ENCODE measurements at regions not wholly inside any gene's neighbourhood (a gene's known extent, or its start where the extent isn't known, plus 50 kb on each side); places are given as distances from the start of the nearest gene placed in this dataset.
"Not testable (repeated sequence)": the region's sequence is repeated elsewhere in the genome, so short reads cannot be mapped to it uniquely, and the experiment has no call there.

DNA sequence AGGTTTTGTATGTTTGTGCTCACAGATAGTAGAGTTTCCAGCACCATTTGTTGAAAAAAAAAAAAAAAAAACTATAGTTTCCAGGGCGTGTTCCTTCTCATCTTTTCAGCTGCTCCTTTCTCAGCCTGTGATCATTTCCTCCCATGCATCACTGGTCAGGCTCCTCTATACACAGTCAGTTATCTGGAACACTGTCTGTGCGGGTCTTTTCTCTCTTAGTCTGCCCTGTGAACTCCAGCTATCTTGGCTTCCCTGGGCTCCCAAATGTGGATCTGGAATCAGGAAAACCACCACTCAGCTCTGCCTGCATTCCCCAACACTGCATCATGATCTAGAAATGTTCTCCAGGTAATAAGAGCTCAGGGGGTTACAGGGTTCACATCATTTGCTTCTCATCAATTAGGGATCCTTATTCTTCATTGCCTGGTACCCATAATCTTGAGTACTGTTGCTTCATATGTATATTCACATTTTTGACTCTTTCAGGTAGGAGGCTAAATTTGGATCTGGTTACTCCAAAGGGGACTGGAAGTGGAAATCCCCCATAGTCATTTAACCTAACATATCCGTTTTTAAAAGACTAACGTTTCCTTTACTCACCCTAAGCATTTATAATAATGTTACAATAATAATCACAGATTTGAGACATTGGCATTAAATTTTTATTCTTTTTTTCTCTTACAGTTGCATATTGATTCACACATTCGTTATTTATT, 221.8 kb upstream of the KLF3 start:
- DNase-seq = no peak

DNA sequence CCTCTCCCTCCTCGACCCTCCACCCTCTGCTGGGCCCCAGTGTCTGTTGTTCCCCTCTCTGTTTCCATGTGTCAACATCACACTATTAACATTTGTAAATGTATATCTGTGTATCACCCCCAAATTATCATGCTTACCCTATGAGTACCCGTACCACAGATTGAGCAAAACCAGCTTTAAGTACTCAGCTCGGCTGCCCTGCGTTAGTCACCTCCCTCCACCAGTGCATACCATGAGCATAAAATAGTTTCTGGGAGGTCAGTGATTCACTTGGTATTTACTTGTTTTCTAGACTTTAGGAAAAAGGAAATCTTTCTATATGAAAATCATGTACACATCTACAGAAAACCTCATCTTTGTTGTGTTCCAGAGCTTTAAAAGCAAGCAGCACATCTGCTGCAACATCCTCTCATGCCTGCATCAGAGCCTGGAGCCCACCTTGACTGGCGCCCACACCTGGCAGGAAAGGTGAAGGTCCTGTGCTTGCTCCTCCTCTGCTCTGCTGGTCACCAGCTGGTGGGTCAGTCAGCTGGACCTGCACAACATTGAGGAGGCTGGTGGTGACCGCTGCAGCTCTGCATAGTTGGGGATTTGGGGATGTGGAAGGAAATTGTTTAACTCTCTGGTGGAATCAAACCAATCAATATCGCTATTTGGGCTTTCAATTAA, 214.4 kb upstream of the KLF3 start:
- DNase-seq = no peak

DNA sequence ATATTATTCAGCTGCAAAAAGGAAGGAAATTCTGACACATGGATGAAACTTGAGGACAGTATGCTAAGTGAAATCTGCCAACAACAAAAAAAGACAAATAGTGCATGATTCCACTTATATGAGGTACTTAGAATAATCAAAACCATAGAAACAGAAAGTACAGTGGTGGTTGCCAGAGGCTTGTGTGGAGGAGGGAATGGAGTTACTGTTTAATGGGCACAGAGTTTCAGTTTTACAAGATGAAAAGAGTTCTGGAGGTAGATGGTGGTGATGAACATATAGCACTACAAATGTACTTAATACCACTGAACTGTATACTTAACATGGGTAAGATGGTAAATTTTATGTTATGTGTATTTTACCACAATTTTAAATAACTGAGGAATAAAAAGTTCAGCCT, 212.0 kb upstream of the KLF3 start:
- no peak for DNase-seq

DNA sequence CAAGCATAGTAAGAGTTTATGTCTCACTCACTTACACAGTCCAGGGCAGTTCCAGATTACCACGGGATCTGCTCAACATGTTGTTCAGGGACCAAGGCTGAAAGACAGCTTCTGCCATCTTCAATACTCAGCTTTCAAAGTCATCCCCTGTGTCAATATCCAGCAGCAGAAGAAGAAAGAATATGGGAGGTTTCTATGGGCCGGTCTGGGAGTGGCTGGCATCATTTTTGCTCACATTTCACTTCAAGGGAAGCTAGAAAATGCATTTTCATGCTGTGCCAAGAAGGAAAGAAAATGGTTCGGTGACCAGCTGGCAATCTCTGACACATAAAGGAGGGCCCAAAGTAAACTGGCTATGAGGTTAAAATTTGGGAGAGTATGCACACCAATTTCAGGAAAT, 211.5 kb upstream of the KLF3 start:
- no peak for DNase-seq

DNA sequence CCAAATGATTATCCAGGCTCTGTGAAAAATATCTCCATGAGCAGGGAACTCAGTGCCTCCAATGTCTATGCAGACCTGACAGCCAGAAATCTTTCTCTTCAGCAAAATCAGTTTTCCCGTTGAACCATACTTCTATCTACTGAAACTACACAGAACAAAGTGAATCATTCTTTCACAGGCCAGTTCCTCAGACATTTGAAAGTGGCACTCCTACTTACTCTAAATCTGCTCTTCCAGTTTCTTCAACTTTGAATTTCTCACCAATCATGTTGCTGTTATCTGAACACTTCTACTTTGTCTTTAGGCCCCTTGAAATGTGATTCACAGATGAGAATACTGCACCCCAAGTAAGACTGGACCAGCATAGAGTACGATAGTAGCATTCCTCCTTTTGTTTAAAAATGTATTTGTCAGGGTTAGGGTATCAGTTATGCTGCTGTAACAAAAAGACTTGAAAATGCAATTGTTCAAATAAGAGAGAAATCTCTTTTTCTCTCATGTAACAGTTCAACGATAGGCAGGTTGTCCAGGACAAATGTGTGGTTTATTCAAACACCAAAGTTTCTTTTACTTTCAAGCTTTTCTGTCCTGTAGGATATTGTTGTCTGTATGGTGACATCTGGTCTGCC, 210.6 kb upstream of the KLF3 start:
- DNase-seq = no peak

DNA sequence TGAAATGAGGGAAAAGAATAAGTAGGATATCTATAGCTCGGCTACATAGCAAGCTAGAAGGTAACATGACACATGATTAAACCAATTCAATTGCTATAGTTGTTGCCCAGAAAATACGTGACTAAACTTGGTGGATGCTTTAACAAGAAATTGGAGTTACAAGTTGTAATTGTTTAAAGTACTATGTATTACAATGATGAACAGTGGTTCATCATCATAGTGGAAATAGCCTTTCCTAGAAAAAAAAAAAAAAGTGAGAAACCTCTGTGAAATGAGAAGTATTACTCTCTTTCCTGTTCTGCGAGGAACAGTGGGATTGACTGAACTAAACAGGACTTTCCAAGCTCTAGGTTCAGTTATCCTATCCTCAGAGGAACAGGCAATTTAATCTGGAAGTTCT, 209.7 kb upstream of the KLF3 start:
- DNase-seq = no peak

DNA sequence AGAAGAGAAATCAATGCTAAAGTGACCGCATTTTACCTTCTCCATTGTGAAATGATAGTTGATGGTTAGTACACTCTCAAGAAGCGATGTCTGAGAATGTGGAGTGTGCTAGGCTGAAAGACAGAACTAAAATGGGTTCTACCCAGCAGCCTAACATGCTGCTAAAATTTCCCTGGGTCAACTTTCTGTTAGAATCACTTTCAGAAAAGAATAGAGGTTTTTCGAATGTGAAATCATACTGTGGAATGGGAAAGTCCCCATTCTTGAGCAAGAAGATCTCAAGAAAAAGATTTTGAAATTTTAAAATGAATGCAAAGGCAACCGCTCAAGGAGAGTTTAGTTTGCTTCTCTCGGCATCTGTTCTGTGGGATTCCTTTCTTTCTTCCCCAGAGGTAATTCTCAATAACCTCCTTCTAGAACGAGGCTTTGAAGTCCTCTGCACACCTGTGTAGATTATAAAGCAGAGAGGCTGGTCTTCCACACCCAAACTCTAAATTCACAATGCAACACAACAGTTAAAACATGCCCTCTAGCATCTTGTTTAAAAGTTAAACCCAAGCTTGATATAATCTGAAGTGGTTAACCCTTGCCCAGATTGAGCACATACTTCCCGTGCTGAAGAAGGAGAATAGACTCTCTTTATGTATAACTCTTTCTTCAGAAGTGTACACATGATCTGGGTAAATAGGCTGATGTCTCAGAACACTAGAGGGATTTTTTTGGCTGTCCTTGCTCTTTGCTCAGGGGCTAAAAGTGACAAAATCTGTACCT, 208.7 kb upstream of the KLF3 start:
- DNase-seq = no peak

DNA sequence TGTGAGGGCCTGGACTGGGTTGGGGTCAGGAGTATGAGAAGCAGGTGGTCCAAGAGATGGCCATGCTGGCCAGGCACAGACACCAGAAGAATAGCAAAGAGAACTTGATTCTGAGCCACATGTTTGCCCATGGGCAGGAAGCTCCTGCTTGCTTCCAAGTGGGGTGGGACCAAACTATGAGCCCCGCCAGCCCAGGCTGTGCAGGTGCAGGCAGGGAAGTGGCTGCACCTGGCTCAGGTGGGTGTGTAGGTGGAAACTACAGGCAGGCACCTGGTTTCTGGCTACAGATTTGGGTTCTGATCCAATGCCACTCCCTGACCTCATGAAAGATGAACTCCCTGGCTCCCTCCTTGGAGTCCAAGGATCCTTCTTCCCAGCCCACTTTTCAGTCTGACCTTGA, 207.9 kb upstream of the KLF3 start:
- no peak for DNase-seq

DNA sequence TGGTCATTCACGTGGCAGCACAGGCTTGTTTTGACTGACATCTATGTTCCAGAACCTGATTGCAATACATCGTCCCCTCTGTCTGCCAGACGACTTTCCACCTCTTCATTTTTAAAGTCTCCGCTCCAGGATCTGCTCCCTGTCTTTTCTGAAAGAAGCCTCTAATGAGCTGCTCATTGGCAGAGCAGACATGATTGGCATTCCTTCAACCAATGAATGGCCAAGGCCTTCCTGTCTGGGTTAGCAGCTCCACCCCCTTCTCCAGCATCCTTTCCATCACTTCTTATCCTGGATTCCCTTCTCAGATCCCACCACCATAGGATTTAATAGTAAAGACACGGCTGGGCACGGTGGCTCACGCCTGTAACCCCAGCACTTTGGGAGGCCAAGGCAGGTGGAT, 202.7 kb upstream of the KLF3 start:
- DNase-seq = no peak

DNA sequence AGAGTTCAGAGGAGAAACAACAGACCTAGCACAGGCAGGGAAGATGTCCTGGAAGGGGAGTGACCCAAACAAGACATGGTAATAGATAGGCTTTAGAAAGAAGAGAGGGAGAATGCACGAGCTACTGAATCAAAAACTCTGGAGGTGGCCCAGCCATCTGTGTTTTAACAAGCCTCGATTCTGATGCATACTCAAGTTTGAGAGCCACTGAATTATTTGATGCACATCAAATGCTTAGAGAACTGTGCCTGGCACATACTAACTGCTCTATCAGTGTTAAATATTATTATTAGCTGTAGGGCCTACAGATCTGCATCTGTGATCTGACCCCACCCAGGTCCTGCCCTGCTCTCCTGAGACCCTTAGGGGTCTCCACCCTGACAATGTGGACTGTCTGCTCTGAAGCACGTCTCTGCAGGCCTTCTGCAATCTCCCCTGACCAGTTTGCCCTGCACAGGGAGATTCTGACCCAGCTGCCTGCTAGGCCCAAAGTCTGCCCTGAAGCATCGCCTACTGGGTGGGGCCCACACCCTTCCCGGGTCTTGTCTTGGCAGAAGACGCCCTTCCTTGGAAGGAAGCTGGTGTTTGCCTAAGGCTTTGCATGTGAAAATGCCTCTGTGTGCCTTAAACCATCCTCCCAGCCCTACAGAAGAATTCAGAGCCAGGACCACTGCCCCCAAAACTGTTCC, 201.5 kb upstream of the KLF3 start:
- DNase-seq = no peak

DNA sequence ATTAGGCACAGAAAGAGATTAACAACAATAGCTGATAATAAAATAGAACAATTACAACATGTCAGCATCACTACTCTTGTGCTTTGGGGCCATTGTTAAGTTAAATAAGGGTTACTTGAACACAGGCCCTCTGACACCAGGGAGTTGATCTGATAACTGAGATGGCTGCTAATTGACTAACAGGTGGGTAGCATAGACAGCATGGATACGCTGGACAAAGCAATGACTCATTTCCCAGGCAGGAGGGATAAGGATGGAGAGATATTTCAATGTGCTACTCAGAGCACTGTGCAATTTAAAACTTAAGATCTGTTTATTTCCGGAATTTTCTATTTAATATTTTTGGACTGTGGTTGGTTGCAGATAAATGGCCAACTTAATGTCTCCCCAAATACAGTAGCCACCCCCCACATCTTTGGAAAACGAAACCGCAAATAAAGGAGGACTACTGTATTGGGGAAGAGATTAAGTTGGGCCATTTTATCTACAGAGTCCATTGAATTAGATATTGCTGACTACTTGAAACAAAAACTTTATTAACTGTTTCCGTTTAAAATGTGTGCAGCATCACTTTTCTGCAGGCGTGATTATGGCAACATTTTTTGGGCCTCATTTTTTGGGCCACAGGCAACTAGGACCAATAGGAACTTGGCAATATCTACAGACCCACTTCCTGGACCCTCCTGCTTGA, 200.6 kb upstream of the KLF3 start:
- no peak for DNase-seq

DNA sequence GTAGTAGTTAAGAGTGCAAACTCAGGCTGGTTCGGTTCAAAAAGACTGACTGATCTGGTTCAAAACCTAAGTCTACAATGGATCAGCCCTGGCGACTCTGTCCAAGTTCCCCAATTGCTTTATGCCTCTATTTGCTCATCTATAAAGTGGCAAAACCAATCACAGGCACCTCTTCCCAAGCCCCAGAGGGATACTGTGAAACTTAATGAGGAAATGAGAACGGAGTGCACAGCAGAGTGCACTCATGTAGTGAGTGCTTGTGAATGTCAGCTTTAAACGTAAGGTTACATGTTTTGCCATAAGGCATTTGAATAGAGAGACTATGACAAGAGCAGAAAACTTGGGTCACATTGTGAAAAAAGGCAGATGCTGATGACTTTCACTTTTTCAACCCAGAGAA, 199.7 kb upstream of the KLF3 start:
- DNase-seq = no peak

DNA sequence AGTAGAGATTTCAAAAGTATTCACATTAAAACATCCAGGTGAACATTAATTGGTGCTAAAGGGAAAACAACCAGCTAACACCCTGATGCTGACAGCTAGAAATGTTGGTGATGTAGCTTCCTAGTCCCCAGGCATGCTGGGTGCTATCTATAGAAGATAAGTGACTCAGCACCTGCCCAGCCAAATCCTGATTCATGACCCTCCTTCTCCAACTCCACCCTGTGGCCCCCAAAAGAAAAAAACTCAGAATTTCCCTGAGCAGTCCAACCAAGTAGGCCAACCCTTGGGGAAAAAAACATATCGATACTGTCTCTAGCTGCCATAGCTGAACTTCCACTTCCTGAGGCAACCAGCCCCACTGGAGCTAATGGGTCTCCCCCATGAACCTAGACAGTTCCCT, 197.6 kb upstream of the KLF3 start:
- no peak for DNase-seq

DNA sequence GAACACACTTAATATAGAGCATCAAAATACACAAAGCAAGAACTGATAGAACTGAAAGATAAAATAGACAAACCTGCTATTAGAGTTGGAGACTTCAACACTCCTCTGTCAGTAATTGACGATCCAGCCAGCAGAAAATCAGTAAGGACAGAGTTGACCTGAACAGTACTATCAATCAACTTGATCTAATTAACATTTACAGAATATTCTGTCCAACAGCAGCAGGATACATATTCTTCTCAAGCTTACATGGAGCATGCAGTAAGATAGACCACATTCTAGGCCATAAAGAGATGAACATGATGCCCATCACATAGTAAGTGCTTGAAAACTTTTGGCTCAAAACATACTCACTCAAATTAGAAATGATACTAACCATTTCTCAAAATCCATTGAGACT, 196.7 kb upstream of the KLF3 start:
- no peak for DNase-seq

DNA sequence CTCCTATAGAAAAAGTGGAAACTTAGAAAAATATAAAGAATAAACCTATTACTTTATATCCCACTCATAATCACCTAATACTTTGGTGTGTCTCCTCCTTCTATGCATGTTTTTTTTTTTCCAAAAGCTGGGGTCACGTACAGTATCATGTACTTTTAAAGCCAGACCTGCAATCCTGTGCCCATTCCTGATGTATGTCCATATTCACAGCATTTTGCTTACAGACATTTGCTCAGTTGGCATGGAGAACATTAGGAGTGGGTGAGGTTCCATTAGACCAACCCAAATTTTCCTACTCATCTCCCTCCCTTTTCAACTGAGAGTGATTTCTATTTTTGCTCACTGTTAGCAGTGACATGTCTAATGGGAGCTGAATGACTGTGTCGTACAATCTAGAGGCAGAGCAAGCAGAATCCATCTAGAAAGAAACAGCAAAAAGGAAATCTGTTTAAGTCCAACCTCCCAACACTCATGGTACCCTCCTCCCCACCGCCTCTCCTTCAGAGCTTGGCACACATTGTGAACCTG, 195.6 kb upstream of the KLF3 start:
- DNase-seq = no peak

DNA sequence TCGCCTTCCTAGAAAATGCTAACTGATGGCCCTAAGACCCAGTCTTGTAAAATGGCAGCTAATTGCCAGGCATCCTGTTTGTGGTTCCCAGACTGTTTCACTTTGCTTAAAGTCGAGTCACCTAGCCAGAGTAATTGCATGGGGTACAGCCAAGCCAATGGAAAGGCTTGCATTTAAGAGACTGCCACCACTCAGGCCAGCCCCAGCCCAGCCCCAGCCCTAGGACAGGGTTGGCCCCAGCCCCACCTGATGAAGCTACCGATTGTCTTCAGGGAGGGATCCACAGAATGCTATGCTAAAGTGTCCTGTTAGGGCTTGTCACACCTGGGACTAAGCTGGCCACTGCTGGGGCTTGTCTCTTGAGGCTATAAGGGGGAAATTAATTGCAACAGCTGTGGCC, 194.6 kb upstream of the KLF3 start:
- no peak for DNase-seq

DNA sequence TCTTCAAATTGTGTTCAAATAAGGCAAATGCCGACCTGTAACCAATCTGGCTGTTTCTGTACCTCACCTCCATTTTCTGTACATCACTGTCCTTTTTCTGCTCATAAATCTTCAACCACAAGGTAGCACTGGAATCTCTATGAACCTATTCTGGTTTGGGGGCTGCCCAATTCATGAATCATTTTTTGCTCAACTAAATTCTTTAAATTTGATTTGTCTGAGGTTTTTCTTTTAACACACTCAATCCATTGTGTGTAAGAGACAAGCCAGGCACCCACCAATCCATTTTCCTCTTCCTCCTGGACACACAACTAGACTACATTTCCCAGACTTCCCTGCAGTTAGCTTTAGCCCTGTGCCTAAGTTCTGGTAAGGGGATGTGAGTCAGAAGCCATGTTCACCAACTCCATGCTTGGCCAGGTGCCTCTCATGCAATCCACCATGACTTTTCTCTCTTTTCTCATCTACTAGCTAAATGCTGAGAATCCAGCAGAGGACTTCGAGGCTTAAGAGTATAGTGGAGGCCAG, 193.2 kb upstream of the KLF3 start:
- no peak for DNase-seq

DNA sequence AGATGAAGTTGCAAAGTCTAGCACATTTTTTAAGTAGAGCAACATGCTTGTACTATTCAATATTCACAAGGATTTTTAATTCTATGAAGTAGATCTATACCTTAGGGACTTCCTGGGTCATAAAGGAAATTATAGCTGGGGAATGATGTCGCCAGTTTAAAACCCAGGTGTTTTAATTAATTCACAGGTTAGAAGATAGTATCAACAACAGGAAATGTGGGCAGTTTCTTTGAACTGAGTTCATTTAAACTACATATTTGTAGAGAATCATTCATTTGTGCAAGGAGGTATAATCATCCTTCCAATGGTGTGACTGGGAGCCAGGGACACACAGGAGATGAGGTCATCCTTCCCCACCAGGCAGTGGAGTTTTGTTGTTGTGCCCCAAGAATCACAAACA, 181.3 kb upstream of the KLF3 start:
- DNase-seq = no peak

DNA sequence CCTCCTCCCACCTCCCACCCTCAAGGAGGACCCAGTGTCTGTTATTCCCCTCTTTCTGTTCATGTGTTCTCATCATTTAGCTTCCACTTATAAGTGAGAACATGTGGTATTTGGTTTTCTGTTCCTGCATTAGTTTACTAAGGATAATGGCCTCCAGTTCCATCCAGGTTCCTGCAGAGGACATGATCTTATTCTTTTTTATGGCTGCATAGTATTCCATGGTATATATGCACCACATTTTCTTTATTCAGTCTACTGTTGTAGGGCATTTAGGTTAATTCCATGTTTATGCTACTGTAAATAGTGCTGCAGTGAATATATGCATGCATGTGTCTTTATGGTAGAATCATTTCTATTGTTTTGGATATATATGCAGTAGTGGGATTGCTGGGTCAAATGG, 180.4 kb upstream of the KLF3 start:
- DNase-seq = not testable (repeated sequence)

DNA sequence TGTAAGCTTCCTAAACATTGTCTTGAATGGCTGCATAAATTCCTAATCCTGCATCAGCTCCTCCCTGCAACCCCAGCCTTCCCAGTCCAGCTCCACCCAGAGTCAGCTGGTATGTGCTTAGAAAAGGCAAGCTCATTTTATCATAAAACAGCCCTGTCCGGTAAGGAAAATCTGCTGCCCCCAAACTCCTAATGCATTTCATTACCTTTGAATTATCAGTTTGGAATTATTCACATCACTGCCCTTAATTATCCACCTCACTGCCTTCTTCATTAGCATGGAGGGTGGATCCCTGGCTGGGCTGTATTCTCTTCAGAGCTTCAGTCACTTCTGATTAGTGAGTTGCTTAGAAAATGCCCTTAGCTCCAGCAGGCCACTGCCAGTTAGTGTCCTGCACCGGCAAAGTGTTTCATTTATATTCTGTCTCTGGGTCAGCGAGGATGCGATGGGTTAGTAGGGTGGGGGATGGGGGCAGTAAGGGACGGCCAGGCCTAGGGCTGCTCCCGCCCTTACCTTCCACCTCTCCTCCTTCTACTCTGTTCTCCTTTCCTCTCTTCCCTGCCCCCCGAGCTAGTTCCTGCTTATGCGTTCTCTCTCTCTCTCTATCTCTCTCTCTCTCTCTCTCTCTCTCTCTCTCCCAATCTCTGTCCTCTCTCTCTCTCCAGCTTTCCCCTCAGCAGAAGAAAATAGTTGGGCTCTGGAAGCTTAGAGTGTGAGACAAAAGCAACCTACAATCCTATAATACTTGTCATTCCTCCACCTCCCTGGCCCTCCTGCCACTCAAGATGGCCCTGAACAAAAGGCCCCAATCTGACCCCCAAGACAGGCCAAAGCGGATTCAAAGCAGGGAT, 174.8 kb upstream of the KLF3 start:
- DNase-seq = no peak

All from DMS153 (cell line).